Cerebellar cortex (tissue), 1 donor: ENCODE measurements at regions not wholly inside any gene's neighbourhood (a gene's known extent, or its start where the extent isn't known, plus 50 kb on each side); places are given as distances from the start of the nearest gene placed in this dataset.
"Not testable (repeated sequence)": the region's sequence is repeated elsewhere in the genome, so short reads cannot be mapped to it uniquely, and the experiment has no call there.

Experiments
- DNase-seq: peaks from one replicate; pipeline ENCODE4 v3.0.0-alpha.2; 2015; ENCODE audit warnings: low spot score

DNA sequence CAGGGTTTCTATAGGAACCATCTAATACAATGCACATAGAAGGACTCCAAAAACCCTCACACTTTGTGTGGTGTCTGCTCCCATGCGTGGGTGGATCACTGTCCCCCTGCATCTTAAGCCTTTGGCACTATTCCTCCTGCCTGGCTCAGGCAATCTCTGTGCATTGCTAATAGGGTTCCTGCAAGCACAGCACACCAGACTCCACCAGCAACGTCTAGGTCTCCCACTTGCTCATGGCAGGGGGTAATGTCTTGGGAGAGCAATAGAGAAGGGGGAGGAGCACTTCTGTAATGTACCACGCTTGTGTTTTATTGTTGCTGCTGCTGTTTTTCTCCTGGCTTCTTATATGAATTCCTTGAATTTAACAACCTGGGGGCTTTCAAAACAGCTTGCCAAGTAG, 182.6 kb upstream of the GLRA1 start:
- DNase-seq: no peak

DNA sequence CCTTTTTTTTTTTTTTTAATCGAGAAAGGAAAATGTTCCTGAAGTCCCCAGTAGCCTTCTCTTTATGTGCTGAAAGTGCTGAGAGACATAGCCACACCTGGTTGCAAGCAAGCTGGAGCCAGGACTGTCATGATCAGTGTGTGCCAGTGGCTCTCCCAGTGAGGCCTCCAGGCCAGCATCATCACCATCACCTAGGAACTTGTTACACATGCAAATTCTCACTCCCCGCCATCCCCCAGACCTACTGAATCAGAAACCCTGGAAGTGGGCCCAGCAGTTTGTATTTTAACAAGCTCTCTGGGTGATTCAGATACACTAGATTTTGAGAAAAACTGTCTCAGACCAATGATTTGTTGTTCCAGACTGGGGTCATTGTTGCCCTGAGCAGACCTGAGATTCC, 181.9 kb upstream of the GLRA1 start:
- DNase-seq: no peak

DNA sequence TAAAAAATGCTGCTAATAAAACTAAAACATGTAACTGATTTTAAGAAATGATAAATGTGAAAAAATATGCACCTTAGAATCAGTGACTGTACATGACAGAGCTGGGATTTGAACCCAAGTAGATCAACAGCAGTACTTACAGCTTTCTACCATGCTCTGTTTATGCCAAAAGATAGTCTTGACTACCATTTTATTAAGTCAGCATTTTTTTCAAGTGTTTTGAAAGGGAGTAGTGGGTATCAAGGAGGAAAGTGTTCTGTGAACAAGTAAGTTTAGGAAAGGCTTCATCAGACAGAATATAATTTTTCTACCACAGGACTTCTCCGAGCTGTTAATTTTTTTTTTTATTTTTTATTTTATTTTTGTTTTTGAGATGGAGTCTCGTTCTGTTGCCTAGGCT, 180.4 kb upstream of the GLRA1 start:
- no peak for DNase-seq

DNA sequence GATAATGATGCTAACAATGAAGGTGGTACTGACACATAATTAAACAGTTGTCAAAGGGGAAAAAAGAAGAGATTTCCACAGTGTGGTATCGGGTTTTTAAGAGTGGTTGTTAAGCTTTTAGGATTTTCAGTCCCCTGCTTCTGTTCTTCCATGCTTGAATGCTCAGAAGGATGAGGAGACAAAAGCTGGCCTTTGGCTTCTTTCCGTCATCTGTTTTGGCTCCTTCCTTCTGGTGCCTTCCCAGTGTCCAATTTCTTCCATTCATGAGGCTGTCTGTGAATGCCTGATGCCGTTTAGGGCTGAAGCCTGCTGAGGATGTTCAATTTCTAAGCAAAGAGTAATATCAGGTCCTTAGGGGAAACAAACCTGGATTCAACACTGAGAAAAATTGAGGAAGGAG, 179.6 kb upstream of the GLRA1 start:
- no peak for DNase-seq

DNA sequence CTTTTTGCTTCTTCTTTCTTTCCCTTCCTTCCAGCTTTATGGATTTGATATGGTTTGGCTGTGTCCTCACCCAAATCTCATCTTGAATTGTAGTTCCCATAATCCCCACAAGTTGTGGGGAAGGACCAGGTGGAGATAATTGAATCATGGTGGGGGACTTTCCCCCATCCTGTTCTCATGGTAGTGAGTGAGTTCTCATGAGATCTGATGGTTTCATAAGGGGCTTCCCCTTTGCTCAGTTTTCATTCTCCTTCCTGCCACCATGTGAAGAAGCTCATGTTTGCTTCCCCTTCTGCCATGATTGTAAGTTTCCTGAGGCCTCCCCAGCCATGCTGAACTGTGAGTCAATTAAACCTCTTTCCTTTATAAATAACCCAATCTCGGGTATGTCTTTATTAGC, 178.3 kb upstream of the GLRA1 start:
- not testable (repeated sequence) for DNase-seq

DNA sequence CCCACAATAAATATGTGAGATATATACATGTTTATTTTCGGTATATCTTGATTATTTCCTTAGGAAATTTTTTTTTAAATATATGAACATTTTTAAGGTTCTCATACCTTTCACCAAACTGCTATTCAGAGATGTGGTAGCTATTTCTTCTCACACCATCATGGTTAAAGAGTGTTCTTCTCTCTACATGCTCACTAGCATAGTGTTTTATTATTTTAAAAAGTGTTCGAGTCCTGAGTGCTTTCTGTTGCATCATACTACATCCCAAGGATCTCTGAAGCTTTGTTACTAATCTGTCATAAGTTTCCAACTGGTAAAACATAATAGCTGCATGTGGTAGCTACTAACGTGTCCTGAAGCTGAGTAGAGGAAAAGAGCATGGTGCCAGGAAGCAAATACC, 177.4 kb upstream of the GLRA1 start:
- DNase-seq: no peak

DNA sequence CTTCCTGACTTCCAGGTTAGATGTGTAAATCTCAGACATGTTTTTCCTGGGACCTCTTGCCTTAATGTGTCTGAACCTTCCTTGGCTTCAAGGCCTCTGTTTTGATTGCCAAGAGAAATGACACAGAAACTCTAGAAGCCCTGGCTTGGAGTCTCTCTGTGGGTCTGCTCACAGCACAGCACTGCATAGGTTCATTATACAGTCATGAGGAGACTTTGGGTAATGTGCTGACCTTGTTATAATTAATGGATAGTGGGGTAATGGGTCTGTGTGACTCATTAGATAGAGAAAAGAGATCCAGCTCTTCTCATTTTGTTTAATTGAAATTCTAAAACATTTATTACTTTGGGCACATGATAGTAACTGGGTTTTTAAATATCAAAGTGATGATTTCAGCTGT, 175.8 kb upstream of the GLRA1 start:
- peak; percentile 25 for DNase-seq

DNA sequence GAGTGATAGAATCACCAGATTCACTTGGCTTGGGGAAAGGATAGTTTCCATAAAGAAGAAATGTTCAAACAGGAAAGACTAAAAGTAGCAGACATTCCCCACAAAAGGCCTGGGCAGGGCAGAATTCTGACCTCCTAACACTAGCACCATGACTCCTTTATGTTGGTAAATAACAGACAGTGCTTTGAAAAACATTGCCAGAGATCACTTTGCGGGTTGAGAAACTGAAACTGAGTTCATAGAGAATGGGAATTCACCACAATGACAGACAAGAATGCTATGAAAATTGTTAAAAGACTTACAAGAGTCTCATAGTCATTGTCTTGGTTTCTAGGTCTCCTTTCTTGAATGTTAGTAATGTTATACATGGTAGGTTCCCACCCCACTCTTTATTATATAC, 172.5 kb upstream of the GLRA1 start:
- no peak for DNase-seq

DNA sequence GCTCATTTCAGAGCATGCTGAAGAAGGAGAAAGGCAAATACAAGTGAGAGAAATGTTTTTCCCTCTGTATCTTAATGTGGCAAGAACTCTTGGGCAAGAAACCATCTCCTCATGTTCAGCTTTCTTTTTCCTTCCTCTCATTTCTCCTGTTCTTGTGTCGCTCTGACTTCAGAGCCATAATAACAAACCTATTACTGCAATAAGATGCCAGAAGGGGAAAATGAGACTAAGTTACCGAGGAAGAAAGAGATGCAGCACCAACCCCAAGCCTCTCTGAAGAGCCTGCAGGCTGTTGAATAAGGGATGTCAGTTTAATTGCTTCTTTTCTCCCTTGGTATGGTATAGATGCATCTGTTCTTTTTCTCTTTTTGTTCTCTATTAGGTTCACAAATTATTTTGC, 170.1 kb upstream of the GLRA1 start:
- no peak for DNase-seq

DNA sequence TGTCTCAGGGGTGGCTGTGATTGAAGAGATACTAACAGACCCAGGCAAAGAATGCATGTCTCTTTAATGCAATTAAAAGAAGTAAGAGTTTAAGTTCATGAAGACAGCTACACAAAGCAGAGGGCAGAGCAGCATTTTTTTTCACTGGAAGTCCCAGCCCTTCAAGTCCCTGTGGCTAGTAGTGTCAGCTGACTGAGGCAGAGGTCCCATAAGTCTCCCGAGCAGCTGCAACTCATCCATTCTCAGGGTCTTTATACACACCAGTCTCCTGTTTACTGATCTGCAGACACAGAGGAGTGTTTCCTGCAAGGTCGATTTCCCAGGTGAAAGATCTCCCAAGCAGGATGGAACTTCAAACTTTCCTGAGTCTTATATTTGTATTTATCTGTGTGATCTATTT, 169.4 kb upstream of the GLRA1 start:
- DNase-seq: no peak

DNA sequence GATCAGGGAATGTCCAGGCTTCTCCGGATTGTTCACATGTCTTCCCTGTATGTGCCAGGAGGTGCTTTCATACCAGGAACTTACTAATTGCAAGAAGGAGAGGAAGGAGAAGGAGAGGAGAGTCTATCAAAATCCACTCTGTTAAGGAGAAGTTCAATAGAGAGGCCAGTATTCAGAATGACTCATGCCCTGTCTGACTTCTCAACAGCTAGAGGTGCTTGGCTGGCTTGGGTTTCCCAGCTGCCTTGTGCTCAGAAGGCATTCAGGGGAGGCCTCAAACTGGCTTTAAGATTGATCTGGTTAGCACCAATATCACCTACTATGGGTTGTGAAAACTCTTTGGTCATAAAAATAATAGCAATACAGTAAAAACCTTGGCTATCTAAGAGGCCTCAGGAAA, 167.9 kb upstream of the GLRA1 start:
- no peak for DNase-seq

DNA sequence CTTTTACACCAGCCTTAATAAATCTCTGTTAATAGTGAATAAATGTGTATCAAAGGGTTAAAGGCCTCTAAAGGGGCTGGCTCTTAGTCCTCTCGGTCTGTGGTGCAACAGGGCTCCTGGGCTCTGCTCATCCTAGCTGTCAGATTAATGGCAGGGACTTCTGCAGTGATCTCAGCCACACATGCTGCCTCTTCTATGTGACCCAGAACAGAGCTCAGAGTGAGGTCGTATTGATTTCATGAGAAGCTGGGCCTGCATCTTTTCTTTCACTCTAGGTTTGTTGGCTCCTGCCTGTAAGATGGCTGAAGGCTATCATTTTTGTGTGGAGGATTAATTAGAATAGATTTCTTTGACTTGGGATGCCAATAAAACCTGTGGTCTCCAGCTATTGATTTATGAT, 165.0 kb upstream of the GLRA1 start:
- no peak for DNase-seq

DNA sequence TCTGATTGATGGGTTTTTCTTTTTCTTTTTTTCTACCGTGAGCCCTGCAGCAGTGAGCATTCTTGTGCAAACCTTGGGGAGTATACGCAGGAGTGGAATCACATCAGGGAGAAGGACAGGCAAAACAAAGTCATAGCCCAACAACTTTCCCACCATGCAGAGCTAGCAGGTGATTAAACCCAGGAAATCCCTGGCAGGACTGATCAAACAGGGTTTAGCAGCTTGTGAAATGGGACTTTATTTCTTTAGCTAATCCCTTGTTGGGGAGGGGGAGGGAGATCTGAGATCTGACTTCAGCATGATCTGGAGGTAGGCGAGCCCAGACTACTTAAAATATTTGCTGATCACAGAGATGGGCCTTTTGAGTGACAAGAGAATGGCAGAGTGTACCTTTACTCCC, 162.0 kb upstream of the GLRA1 start:
- DNase-seq: no peak

DNA sequence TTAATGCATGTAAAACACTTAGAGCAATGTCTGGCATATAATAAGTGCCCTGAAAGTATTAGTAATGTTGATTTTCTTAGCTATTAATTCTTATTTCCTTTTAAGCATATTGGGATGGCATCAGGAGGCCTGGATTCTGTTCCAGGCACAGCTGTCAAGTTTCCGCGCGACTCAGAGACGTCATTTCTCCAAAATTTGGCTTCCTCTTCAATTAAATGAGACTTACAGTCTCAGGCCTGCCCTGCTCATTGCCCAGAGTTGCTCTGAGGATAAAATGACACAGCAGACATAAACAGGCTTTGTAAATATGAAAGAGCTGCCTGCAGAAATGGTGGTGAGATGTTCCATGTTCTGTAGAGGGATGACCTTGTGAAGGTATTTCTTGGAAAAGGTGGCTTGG, 159.8 kb upstream of the GLRA1 start:
- no peak for DNase-seq

DNA sequence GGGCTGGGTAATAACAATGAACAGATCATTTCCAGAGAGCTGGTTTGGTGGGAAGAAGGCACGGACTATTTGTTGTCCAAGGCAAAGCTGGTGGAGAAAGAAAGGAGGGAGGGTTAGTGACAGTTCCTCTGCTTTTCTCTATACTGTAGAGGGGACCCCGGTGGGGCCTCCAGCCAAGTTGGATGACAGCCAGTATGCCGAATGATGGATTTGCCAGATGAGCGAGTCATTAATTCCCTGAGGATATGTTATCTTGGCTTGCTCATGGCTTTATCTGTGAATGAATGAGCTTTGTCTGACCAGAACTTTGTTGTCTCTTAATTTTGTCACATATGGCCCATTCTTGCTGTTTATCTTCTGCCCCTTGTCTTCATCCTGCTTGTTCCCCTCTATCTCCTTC, 158.6 kb upstream of the GLRA1 start:
- DNase-seq: no peak

DNA sequence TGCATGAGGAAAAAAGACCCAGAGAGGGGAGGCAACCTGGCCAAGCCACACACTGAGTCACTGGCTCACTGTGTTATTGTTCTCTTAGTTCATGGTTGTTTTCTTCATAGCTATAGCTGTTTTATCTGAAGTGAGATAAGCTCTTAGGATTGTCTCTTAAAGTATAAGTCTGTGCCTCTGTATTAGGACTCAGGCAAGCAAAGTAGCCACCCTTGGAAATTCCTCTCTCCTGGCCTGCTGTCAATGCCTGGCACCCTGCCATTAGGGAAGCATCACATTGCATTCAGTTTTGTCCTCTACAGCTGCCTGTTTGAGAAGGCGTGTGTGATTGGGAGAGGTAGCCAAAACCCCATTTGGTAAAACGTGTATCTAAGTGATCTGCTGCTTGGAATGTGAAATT, 147.4 kb upstream of the GLRA1 start:
- no peak for DNase-seq

DNA sequence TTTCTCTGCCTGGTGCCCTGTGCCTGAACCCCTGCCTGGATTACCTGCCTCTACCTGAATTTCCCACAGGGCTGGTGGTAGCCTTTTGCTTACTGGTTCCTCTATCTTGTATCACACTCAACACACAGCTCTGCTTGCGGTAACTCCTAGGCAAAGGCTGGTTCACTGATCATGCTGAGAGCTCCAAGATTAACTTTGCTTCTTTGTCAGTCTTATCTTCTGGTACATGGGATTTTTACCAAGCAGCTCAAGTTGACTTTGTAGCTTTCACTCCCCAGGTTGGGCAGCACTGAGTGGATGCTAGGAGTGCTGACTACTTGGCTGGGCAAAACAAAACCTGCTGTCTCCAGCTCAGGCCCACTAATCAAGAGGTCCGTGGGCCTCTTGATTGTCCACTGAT, 145.9 kb upstream of the GLRA1 start:
- no peak for DNase-seq

DNA sequence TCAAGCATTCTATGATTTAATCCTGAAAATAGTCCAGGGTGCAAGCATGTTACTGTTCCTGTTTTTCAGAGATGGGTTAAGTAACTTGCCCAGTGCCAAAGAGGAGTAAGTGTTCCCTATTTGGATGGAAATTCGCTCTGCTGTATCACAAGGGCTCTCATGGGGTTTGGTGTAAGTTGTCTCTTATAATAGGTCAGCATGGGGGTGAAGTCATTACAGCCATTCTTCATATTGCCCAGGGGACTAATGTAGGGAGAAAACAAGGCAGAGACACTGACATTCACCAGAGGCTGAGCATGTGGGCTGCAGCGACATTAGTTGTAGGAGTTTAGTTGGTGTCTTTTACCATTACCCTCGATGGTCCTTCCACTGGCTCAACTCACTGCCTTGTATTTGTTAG, 142.1 kb upstream of the GLRA1 start:
- no peak for DNase-seq

DNA sequence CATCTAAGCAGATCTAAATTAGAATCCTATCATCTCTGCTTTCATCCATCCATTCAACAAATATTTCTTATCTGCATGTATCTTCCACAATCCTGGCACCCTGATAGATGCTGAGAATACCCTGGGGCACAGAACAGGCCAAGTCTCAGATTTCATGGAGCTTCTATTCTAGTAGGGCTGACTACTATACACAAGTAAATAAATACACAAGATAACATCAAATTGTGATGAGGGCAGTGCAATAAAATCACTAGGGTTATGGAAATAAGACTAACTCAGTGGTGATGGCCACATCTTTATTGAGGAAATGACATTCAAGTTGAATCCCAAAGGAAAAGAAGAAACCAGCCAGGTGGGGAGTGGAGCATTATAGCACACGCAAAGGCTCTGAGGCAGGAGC, 138.4 kb upstream of the GLRA1 start:
- DNase-seq: no peak

DNA sequence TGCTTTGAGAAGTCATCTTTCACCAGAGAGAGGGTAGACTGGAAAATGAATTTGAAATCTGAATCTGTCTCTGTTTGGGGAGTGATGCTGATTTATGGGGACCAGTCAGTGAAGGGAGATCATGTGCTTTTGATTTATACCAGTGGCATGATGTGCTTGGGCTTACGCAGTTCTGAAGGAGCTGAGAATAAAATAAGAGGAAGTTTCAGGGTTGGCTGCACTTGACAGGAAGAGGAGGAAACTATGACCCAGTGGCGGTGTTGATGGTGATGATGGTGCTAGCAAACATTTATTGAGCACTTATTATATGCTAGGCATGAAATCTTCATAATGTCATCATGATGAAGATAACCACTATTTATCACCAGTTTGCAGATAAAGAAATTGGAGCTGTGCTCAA, 136.4 kb upstream of the GLRA1 start:
- no peak for DNase-seq

DNA sequence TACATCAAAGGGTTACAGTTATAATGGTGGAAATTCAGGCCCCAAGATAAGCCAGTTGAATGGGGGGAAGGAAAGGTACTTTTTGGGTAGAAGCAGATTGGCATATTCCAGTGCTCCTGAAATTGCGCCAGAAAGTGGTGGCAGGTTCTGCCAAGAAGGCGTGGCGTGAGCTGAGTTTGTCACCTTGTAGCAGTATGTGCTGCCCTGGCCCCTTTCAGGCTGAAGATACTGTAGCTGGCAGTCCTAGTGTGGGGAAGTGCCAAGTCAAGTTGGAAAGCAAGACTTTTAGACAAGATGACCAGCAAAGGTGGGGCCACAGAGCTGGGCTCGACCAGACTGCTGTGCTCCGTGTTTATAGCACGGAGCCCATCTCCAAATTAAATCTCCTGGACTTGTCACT, 133.6 kb upstream of the GLRA1 start:
- DNase-seq: no peak

DNA sequence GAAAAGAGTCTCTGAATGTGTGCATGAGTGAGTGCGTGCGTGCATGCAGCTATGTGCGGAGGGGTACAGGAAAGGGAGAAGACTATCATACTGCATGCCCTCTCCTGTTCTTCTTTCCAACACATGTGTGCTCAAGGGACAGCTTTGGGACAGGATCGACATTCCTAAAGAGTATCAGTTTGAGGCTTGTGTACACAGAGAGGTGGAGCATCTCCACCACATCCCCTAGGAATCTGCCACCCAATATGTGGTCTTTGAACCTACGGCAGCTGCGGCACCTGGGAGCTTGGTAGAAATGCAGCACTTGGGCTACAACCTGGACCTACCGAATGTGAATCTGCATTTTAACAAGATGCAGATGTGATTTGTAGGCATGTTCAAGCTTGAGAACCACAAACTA, 132.3 kb upstream of the GLRA1 start:
- DNase-seq: no peak

DNA sequence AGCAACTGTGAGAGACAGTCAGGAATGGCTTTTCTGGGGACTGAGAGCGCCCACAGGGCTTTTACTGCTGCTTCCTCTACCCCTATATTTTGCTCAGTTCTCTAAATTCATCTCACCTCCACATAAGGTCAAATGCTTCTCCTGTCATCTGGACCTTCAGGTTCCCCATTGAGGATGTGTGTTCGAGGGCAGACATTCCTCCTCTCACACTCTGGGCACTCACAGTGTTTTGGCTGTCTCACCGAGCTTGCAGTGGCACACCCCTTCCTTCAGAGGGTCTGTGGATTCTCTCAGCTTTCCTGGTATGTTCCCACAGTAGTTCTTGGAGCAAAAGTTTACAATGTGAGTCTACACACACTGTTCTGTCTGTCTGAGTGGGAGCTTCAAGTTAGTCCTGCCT, 127.8 kb upstream of the GLRA1 start:
- DNase-seq: no peak

DNA sequence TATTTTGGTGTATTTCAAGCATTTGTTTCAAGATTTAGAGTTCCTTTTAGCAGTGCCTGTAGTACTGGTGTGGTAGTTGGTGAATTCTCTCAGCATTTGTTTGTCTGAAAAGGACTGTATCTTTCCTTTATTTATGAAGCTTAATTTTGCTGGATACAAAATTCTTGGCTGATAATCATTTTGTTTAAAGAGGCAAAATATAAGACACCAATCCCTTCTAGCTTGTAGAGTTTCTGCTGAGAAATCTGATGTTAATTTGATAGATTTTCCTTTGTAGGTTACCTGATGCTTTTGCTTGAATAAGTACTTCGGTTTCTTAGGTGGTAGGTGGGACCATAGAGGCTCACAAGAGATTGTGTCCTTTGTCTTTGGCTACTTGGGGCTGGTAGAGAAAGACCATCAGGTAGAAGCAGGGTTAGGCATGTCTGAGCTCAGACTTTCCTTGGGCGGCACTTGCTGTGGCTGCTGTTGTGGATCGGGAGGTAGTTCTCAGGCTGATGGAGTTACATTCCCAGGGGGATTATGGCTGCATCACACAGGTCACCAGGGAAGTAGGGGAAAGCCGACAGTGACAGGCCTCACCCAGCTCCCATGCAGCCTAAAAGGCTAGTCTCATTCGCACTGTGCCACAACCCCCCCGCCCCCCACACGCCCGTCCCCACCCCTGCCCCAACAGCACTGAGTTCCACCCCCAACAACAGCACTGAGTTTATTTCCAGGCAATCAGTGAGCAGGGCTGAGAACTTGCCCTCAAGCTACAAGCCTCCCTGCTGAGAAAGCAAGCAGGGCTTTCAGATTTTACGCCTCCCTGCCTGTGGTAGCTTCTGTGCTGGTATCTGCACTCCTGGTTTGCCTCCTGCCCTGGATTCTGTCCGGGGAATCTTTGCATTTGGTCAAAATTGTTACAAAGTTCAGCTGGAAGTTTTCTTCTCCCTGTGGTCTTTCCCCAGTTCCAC, 127.1 kb upstream of the GLRA1 start:
- DNase-seq: no peak
